ENCODE measurements at regions not wholly inside any gene's neighbourhood (a gene's known extent, or its start where the extent isn't known, plus 50 kb on each side); places are given as distances from the start of the nearest gene placed in this dataset.

GRCh38 chr9:2335260-2335659 lies 286.3 kb upstream of the VLDLR start:
- no peak overlapping the region for H3K14ac ChIP-seq (replicated peaks; ENCODE audit: low read depth, low read length)
- H2BK15ac ChIP-seq (ENCODE audit: low read depth, low read length): no peak overlapping the region
- no peaks in the 10 kb centered on the region for H4K20me1 ChIP-seq (ENCODE audit: insufficient read depth, low read length)
- H4K5ac ChIP-seq (ENCODE audit: low read depth, low read length): no peak overlapping the region
- in situ Hi-C loops (cut with MboI; ENCODE audit: low sequenced_read_pairs) (no loop called here), intact Hi-C loops (cut with micrococcal nuclease) (loop anchor here (5.0 kb wide), 1 partner anchor 287 kb away; the partner anchor contains the start of gene VLDLR), dilution Hi-C loops (cut with HindIII; ENCODE audit: low sequenced_read_pairs, unreplicated experiment) (no loop called here)
- H3K27ac ChIP-seq (ENCODE audit: insufficient read depth, low read length): no peak overlapping the region
- BruUV-seq (replicated peaks): no TSS peak
- no peak overlapping the region for H2BK20ac ChIP-seq (ENCODE audit: low read depth, low read length)
- no peak overlapping the region for H2AK5ac ChIP-seq (ENCODE audit: low read depth, low read length)
- ATAC-seq (ENCODE audit: low read depth) (no peak), DNase-seq (no peak)
- TF ChIP-seq USF2 (IDR thresholded peaks at IDR 0.05; ENCODE audit: low read depth, low read length) (no peak), ELK1 (IDR thresholded peaks at IDR 0.05; ENCODE audit: borderline replicate concordance, low read depth, low read length) (no peak), CTCF (conservative IDR thresholded peaks at IDR 0.05; ENCODE audit: low read depth, low read length) (no peak), MAFK (IDR thresholded peaks at IDR 0.05; ENCODE audit: low read depth, low read length) (no peak), RCOR1 (IDR thresholded peaks at IDR 0.05; ENCODE audit: insufficient replicate concordance, low read length) (no peak), BHLHE40 (IDR thresholded peaks at IDR 0.05; ENCODE audit: low read depth, low read length) (no peak), MXI1 (IDR thresholded peaks at IDR 0.05; ENCODE audit: borderline replicate concordance, low read depth, low read length) (no peak), CEBPB (IDR thresholded peaks at IDR 0.05; ENCODE audit: low read depth, low read length) (no peak), RAD21 (IDR thresholded peaks at IDR 0.05; ENCODE audit: low read length) (no peak), NFE2L2 (IDR thresholded peaks at IDR 0.05; ENCODE audit: low read depth, low read length) (no peak), SMC3 (IDR thresholded peaks at IDR 0.05; ENCODE audit: low read depth, low read length) (no peak), MAZ (IDR thresholded peaks at IDR 0.05; ENCODE audit: borderline replicate concordance, low read depth, low read length) (no peak), FOS (IDR thresholded peaks at IDR 0.05; ENCODE audit: low read depth, low read length) (no peak), POLR2A (IDR thresholded peaks at IDR 0.05; ENCODE audit: low read depth, low read length) (no peak), CHD1 (IDR thresholded peaks at IDR 0.05; ENCODE audit: low read depth, low read length) (no peak)
- no peak overlapping the region for H3K9ac ChIP-seq (ENCODE audit: low read depth, low read length)
- POLR2A ChIA-PET (ENCODE audit: unreplicated experiment): no interaction called here
- CTCF ChIA-PET: no interaction called here
- H2BK120ac ChIP-seq (ENCODE audit: low read depth, low read length): no peak overlapping the region
- WGBS, 2 experiments (ENCODE audit: extremely low coverage in 2 of 2, insufficient read length in 1 of 2): no CpG with 5 or more reads among the region's 4 CpGs
- no peaks in the 10 kb centered on the region for H3K36me3 ChIP-seq (ENCODE audit: control insufficient read depth, insufficient read depth, low read length)
- no peak overlapping the region for H2BK5ac ChIP-seq (ENCODE audit: low read depth, low read length, poor library complexity, severe bottlenecking)
- no peak overlapping the region for H3K4me3 ChIP-seq (ENCODE audit: insufficient read depth, low read depth, low read length)
- H2AK9ac ChIP-seq (replicated peaks; ENCODE audit: low read depth, low read length, poor library complexity): no peak overlapping the region
- no peak overlapping the region for H3K4ac ChIP-seq (ENCODE audit: low read depth, low read length)
- H3K56ac ChIP-seq (ENCODE audit: extremely low read depth, insufficient read depth, low read length): no peak overlapping the region
- no peak overlapping the region for H3K18ac ChIP-seq (ENCODE audit: low read depth, low read length)
- H3K4me2 ChIP-seq (ENCODE audit: low read depth, low read length): no peak overlapping the region
- H3K79me1 ChIP-seq (ENCODE audit: low read depth in 1 of 2, low read length in 2 of 2): no peaks in the 10 kb centered on the region
- H3K9me3 ChIP-seq (ENCODE audit: control insufficient read depth, insufficient read depth, low read length): no peaks in the 10 kb centered on the region
- H2AFZ ChIP-seq (replicated peaks; ENCODE audit: low read length, poor library complexity): no peak overlapping the region
- no peaks in the 10 kb centered on the region for H3K27me3 ChIP-seq (ENCODE audit: control insufficient read depth, insufficient read depth, low read length)
- H4K8ac ChIP-seq (ENCODE audit: low read depth in 2 of 2, low read length in 2 of 2): no peak overlapping the region
- H4K91ac ChIP-seq (ENCODE audit: insufficient read depth, low read depth, low read length): no peak overlapping the region
- H3K23ac ChIP-seq (ENCODE audit: low read depth, low read length): no peak overlapping the region
- H3K9me1 ChIP-seq (ENCODE audit: insufficient read depth, low read length): no peaks in the 10 kb centered on the region
- no peaks in the 10 kb centered on the region for H3K4me1 ChIP-seq (ENCODE audit: control insufficient read depth, insufficient read depth, low read length)

Measured in IMR-90 (cell line).